ENCODE measurements at regions not wholly inside any gene's neighbourhood (a gene's known extent, or its start where the extent isn't known, plus 50 kb on each side); places are given as distances from the start of the nearest gene placed in this dataset.

DNA sequence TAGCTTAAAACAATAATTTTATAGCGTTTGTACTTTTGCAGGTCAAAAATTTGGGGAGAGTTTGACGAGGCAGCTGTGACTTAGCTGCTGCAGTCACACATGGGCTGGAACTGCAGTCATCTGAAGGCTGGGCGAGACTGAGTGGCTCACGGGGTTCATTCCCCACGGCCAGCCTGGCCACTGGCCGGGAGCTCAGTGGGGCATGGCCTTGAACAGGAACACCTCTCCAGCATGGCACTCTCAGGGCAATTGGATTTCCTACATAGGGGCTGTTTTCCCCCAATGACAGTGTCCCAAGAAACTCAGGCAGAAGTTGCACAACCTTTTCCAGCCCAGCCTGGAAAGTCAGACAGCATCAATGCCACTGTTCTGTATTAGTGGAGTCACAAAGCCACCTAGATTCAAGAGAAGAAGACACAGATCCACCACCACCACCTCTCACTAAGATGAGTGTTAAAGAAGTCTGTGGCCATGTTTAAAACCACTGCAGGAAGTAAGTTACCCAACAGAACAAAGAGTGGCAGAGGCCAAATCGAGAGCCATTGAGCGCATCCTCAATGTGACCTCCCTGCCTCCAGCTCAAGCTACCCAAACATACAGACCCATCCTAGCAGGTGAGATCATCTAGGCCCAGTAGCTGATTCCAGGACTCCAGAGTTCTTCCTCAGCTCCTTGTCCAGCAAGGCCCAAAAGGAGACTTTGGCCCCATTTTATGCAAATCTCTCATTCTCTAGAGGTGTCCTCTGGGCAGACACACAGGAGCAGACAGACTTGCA, 618.7 kb upstream of the CADM1 start:
- Histone ChIP-seq H3K4me1 (replicated peaks) (no peaks in the 10 kb centered on the region), H3K9me3 (no peaks in the 10 kb centered on the region), H3K36me3 (no peaks in the 10 kb centered on the region), H3K4me3 (no peak overlapping the region), H3K27me3 (replicated peaks; ENCODE audit: insufficient read depth) (peaks cover 4% of the 10 kb centered on the region), H3K27ac (no peak overlapping the region)
- no peak for TF ChIP-seq CTCF (IDR thresholded peaks at IDR 0.05)
- no peak for TF ChIP-seq POLR2A (IDR thresholded peaks at IDR 0.05)
- WGBS = 85% methylated on average over 8 of the region's 8 CpGs
- intact Hi-C loops (cut with DNase I) = no loop called here
- DNase-seq (ENCODE audit: low spot score) = no peak

- H3K27ac ChIP-seq = no peak overlapping the region
- no peak overlapping the region for H3K4me3 ChIP-seq
- intact Hi-C loops (cut with DNase I) = no loop called here
- no peaks in the 10 kb centered on the region for H3K4me1 ChIP-seq (replicated peaks)
- TF ChIP-seq POLR2A (IDR thresholded peaks at IDR 0.05) (no peak), POLR2AphosphoS5 (IDR thresholded peaks at IDR 0.05) (no peak)
- no peak for DNase-seq (ENCODE audit: low spot score)
- H3K36me3 ChIP-seq = no peaks in the 10 kb centered on the region
- WGBS = 97% methylated on average over 11 of the region's 11 CpGs
- H3K27me3 ChIP-seq (replicated peaks; ENCODE audit: insufficient read depth) = peaks cover 4% of the 10 kb centered on the region
- H3K9me3 ChIP-seq = no peaks in the 10 kb centered on the region
Observed at GRCh38 chr11:116119158-116119557, 614.9 kb upstream of the CADM1 start.

- intact Hi-C loops (cut with DNase I) = no loop called here
- 73% methylated on average over 4 of the region's 4 CpGs for WGBS
- no peak for TF ChIP-seq POLR2AphosphoS5 (IDR thresholded peaks at IDR 0.05)
- TF ChIP-seq POLR2A (IDR thresholded peaks at IDR 0.05) = no peak
- TF ChIP-seq CTCF (IDR thresholded peaks at IDR 0.05) = no peak
- Histone ChIP-seq H3K27me3 (replicated peaks; ENCODE audit: insufficient read depth) (peaks cover 4% of the 10 kb centered on the region), H3K4me3 (no peak overlapping the region), H3K27ac (no peak overlapping the region), H3K4me1 (replicated peaks) (no peaks in the 10 kb centered on the region), H3K9me3 (no peaks in the 10 kb centered on the region), H3K36me3 (no peaks in the 10 kb centered on the region)
- DNase-seq (ENCODE audit: low spot score) = no peak
Observed at GRCh38 chr11:116118138-116118470, 613.9 kb upstream of the CADM1 start.

DNA sequence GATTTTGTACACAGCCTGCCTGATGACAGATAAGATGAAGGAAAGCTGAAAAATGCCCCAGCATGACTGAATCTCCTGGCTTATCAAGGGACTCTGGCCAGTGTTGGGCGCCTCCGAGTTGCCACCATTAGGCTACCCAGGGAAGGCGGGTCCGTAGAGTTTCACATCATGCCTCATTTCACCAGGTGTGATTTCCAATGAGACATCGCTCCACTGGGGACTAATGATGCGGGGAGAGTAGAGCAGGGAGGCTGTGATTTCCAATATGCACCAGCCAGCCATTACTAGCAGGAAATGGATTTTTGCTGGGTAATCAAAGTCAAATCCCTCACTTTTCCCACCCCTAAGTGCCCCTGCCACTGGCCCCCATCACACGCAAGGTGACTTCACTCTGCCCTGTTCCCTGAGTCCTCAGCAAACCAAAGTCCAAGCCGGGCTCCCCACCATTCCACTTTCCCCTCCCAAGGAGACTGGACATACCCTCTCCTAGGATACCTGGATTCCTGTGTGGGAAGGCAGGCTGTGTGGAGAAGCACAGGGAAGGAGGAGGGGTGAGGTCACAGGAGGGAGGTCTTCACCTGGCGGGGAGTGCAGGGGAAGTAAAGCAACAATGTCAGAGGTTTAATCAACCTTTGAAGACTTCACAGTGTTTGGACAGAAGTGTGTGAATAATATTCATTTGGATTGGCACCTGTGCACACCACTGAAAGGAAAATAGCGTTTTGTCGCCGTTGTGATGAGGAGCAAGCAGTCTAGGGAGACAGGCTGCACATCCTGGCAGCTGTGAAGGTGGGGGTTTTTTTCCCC, 613.3 kb upstream of the CADM1 start:
- 88% methylated on average over 12 of the region's 12 CpGs for WGBS
- H3K36me3 ChIP-seq = no peaks in the 10 kb centered on the region
- no peak for DNase-seq (ENCODE audit: low spot score)

More for the DNA sequence above, 613.3 kb upstream of the CADM1 start:
- no peak overlapping the region for H3K27ac ChIP-seq
- intact Hi-C loops (cut with DNase I) = no loop called here
- no peaks in the 10 kb centered on the region for H3K4me1 ChIP-seq (replicated peaks)
- H3K4me3 ChIP-seq = no peak overlapping the region
- TF ChIP-seq POLR2A (IDR thresholded peaks at IDR 0.05) (no peak), CTCF (IDR thresholded peaks at IDR 0.05) (no peak), POLR2AphosphoS5 (IDR thresholded peaks at IDR 0.05) (no peak)
- H3K27me3 ChIP-seq (replicated peaks; ENCODE audit: insufficient read depth) = peaks cover 4% of the 10 kb centered on the region
- H3K9me3 ChIP-seq = no peaks in the 10 kb centered on the region

Data from prostate gland (tissue), 2 donors.